ENCODE measurements at regions not wholly inside any gene's neighbourhood (a gene's known extent, or its start where the extent isn't known, plus 50 kb on each side); places are given as distances from the start of the nearest gene placed in this dataset.

DNA sequence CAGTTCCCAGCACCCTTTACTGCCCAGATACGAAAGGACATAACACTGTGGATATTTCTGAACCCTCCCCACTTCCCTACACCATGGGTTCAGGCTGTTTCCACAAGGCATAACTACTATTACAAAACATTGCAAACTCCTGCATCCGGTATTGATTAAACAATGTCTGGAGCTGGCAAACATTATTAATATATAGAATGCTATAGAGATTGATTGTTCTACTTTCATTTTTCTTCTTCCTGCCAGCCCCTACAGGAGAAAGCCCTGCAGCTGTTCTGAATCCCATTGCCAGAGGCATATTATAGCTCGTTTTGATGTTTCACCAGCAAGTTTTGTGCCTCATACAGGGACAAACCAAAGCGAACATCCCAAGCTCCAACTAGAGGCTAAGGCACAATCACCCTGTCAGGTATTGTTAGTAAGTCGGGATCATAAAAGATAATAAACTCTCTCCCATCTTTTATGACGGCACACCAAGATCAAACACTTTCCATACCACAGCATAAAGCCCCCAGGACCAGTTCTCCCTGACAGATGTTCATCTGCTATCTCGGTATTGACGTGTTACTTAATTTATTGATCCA, 331.1 kb upstream of the NT5E start:
- Mint-ChIP-seq H3K9me3 (no peaks in the 10 kb centered on the region), H3K4me1 (ENCODE audit: low read depth) (no peaks in the 10 kb centered on the region), H3K36me3 (ENCODE audit: low read depth) (no peaks in the 10 kb centered on the region), H3K27me3 (no peaks in the 10 kb centered on the region), H3K4me3 (no peak overlapping the region), H3K27ac (no peak overlapping the region)
- ATAC-seq: no peak
- TF ChIP-seq, protein P1, sequence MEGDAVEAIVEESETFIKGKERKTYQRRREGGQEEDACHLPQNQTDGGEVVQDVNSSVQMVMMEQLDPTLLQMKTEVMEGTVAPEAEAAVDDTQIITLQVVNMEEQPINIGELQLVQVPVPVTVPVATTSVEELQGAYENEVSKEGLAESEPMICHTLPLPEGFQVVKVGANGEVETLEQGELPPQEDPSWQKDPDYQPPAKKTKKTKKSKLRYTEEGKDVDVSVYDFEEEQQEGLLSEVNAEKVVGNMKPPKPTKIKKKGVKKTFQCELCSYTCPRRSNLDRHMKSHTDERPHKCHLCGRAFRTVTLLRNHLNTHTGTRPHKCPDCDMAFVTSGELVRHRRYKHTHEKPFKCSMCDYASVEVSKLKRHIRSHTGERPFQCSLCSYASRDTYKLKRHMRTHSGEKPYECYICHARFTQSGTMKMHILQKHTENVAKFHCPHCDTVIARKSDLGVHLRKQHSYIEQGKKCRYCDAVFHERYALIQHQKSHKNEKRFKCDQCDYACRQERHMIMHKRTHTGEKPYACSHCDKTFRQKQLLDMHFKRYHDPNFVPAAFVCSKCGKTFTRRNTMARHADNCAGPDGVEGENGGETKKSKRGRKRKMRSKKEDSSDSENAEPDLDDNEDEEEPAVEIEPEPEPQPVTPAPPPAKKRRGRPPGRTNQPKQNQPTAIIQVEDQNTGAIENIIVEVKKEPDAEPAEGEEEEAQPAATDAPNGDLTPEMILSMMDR (IDR thresholded peaks at IDR 0.05): no peak
- intact Hi-C loops (cut with micrococcal nuclease): no loop called here
- no peak for DNase-seq
- CTCF ChIA-PET: interaction anchor here (0.6 kb wide), 1 partner anchor 72 kb away, joined by 3 read pairs; no protein-coding TSS in a partner anchor
- POLR2A ChIA-PET: no interaction called here

DNA sequence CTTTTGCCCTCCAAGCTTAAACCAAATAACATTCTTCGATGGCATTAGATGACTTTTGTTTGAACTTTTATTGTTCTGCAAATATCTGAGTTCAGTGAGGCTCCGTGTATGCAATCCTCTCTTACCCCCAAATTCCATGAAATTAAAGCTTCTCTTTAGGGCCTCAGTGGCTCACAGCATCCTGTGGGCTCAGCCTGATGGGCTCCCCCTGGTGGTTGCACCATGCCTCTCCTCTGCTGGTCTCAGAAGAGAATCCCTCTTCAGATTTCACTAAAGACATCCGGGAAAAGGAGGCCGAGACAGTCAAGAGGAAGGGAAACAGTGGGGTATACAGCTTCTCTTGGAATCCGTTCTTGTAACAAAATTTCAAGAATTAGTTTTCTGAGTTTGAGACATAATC, 331.6 kb upstream of the NT5E start:
- no peaks in the 10 kb centered on the region for H3K36me3 Mint-ChIP-seq (ENCODE audit: low read depth)
- CTCF ChIA-PET: no interaction called here
- ATAC-seq: no peak
- no peak for DNase-seq
- H3K4me3 Mint-ChIP-seq: no peak overlapping the region
- no peaks in the 10 kb centered on the region for H3K27me3 Mint-ChIP-seq
- TF ChIP-seq, protein P1 (IDR thresholded peaks at IDR 0.05): no peak
- intact Hi-C loops (cut with micrococcal nuclease): no loop called here
- POLR2A ChIA-PET: no interaction called here
- H3K9me3 Mint-ChIP-seq: no peaks in the 10 kb centered on the region
- no peaks in the 10 kb centered on the region for H3K4me1 Mint-ChIP-seq (ENCODE audit: low read depth)
- H3K27ac Mint-ChIP-seq: no peak overlapping the region

DNA sequence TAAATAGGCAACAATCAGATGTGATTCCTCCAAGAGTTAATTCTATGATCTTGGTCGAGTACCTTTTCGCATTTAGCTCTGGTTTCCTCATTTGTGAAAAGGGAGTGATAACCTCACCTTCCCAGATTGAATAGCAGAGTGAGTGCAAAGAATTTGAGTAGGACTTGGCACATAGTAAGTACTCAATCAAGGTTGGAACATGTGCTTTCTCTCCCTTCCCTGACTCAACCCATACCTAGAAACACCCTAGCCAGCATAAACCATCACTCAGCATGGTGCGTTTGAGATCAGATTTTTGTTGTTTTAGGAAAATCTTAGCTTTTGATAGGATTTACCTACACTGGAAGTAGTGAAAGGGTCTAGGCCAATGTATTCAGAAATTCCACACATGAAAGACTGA, 333.4 kb upstream of the NT5E start:
- Mint-ChIP-seq H3K9me3 (no peaks in the 10 kb centered on the region), H3K4me1 (ENCODE audit: low read depth) (no peaks in the 10 kb centered on the region), H3K4me3 (no peak overlapping the region), H3K27me3 (no peaks in the 10 kb centered on the region), H3K27ac (no peak overlapping the region), H3K36me3 (ENCODE audit: low read depth) (no peaks in the 10 kb centered on the region)
- ChIA-PET POLR2A (no interaction called here), CTCF (no interaction called here)
- ATAC-seq: no peak
- no peak for DNase-seq
- TF ChIP-seq, protein P1 (IDR thresholded peaks at IDR 0.05): no peak
- intact Hi-C loops (cut with micrococcal nuclease): no loop called here

DNA sequence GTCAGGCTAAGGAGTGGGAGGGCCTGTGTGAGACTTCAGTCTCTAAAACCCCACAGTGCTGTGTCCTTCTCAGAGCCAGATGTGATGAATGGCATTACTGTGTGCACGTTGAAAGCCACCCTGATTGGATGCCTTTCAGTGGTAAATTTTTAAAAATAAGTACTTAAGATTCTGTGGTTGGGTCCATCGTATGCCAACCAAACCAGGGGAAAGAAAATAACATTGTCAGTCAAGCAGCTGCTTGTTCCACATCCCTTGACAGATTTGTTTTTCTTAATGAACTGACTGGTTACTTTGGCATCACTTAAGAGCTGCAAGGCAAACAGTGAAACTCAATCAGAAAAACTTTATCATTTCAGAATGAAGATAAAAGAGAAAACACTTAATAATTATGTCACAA, 334.0 kb upstream of the NT5E start:
- Mint-ChIP-seq H3K27me3 (no peaks in the 10 kb centered on the region), H3K4me1 (ENCODE audit: low read depth) (no peaks in the 10 kb centered on the region), H3K9me3 (no peaks in the 10 kb centered on the region), H3K36me3 (ENCODE audit: low read depth) (no peaks in the 10 kb centered on the region), H3K27ac (no peak overlapping the region), H3K4me3 (no peak overlapping the region)
- ATAC-seq (no peak), DNase-seq (no peak)
- intact Hi-C loops (cut with micrococcal nuclease): no loop called here
- CTCF ChIA-PET: no interaction called here
- TF ChIP-seq, protein P1 (IDR thresholded peaks at IDR 0.05): no peak
- POLR2A ChIA-PET: no interaction called here

GRCh38 chr6:85115376-85115775, 334.5 kb upstream of the NT5E start:
- DNase-seq: no peak
- Mint-ChIP-seq H3K27me3 (no peaks in the 10 kb centered on the region), H3K27ac (no peak overlapping the region), H3K36me3 (ENCODE audit: low read depth) (no peaks in the 10 kb centered on the region), H3K4me1 (ENCODE audit: low read depth) (no peaks in the 10 kb centered on the region), H3K9me3 (no peaks in the 10 kb centered on the region), H3K4me3 (no peak overlapping the region)
- POLR2A ChIA-PET: no interaction called here
- CTCF ChIA-PET: no interaction called here
- intact Hi-C loops (cut with micrococcal nuclease): no loop called here
- no peak for ATAC-seq
- TF ChIP-seq, protein P1 (IDR thresholded peaks at IDR 0.05): no peak
